A549 (cell line): ENCODE measurements at regions not wholly inside any gene's neighbourhood (a gene's known extent, or its start where the extent isn't known, plus 50 kb on each side); places are given as distances from the start of the nearest gene placed in this dataset.

Source experiments
- ATAC-seq, 2 experiments: fragments of 200-7000 bp in 1 of 2; fragments of >200 bp in 1 of 2; cut with Nextera tagmentation in 1 of 2; cut with Tn5 transposase in 1 of 2; 3 replicates each; pipeline versions ENCODE4 v1.8.0 to v1.9.1; 2018 to 2020; ENCODE audit warnings: mild to moderate bottlenecking in 1 of 2, moderate library complexity in 1 of 2
- CTCF ChIA-PET: fragments of 300-600 bp; sonication (Branson Sonifier 250); formaldehyde crosslinking; extraction: SDS; loops from one replicate; lab custom pipeline; 2021; ENCODE audit warnings: antibody characterized with exemption, inconsistent platforms; lab: Yijun Ruan, JAX
- POLR2A ChIA-PET: fragments of 350-600 bp; formaldehyde crosslinking; extraction: SDS; loops from one replicate; lab custom pipeline; 2021; ENCODE audit warnings: antibody characterized with exemption, inconsistent platforms; lab: Yijun Ruan, JAX
- DNase-seq, 2 experiments: peaks; one replicate each; pipeline versions ENCODE4 v3.0.0 to v3.0.0-alpha.2; 2011 to 2016; ENCODE audit warnings: low read depth in 1 of 2, low spot score in 1 of 2
- FAIRE-seq: peaks from 2 replicates; lab custom pipeline; 2011; peaks lifted over from hg19 to GRCh38; lab: Jason Lieb, UNC
- H3K27ac ChIP-seq, 2 experiments: fragments of >200 bp; sonication (Bioruptor Twin); formaldehyde crosslinking; 3 replicates each; pipeline ENCODE4 v1.5.1; 2016 to 2017
- H3K4me1 ChIP-seq: fragments of >200 bp; sonication (Bioruptor Twin); formaldehyde crosslinking; 3 replicates; pipeline ENCODE4 v1.6.1; 2016
- H3K4me2 ChIP-seq: fragments of >200 bp; sonication (Bioruptor Twin); formaldehyde crosslinking; 3 replicates; pipeline ENCODE4 v1.6.1; 2016
- H3K4me3 ChIP-seq: fragments of >200 bp; sonication (Bioruptor Twin); formaldehyde crosslinking; 3 replicates; pipeline ENCODE4 v1.5.1; 2016
- H3K9me3 ChIP-seq: fragments of >200 bp; sonication (Bioruptor Twin); formaldehyde crosslinking; 3 replicates; pipeline ENCODE4 v1.6.1; 2016
- CBX8 ChIP-seq: fragments of 200-600 bp; sonication (generic); IDR thresholded peaks from 2 replicates; pipeline ENCODE4 v1.6.1; 2016
- CHD4 ChIP-seq: fragments of 200-600 bp; sonication (generic); IDR thresholded peaks from 2 replicates; pipeline ENCODE4 v1.6.1; 2016; ENCODE audit warnings: antibody characterized with exemption, mild to moderate bottlenecking, borderline replicate concordance
- EHF ChIP-seq: fragments of 250-450 bp; sonication (Bioruptor Pico); IDR thresholded peaks from 2 replicates; pipeline ENCODE4 v1.5.0; 2020; ENCODE audit warnings: mild to moderate bottlenecking
- ESRRA ChIP-seq: fragments of 150-350 bp; IDR thresholded peaks from 2 replicates; pipeline ENCODE4 v1.6.1; 2014; ENCODE audit warnings: mild to moderate bottlenecking, low read length, borderline replicate concordance
- FOSB ChIP-seq: fragments of 250-450 bp; sonication (Bioruptor Pico); IDR thresholded peaks from 2 replicates; pipeline ENCODE4 v1.5.0; 2020; ENCODE audit warnings: mild to moderate bottlenecking, moderate library complexity
- FOXS1 ChIP-seq: fragments of 250-450 bp; sonication (Bioruptor Pico); IDR thresholded peaks from 2 replicates; pipeline ENCODE4 v1.5.0; 2020; ENCODE audit warnings: mild to moderate bottlenecking, moderate library complexity
- HDAC2 ChIP-seq: fragments of 200-600 bp; sonication (generic); IDR thresholded peaks from 2 replicates; pipeline ENCODE4 v1.6.1; 2016
- HOXB13 ChIP-seq: fragments of 250-450 bp; sonication (Bioruptor Pico); IDR thresholded peaks from 2 replicates; pipeline ENCODE4 v1.5.0; 2020; ENCODE audit warnings: low read depth, mild to moderate bottlenecking, moderate library complexity
- JUNB ChIP-seq: fragments of >200 bp; sonication (Bioruptor Twin); formaldehyde crosslinking; IDR thresholded peaks from 2 replicates; pipeline ENCODE4 v1.6.1; 2016
- KDM1A ChIP-seq: fragments of 200-600 bp; sonication (generic); IDR thresholded peaks from 2 replicates; pipeline ENCODE4 v1.6.1; 2016; ENCODE audit warnings: low read depth, mild to moderate bottlenecking
- KDM5A ChIP-seq: fragments of 200-600 bp; sonication (generic); IDR thresholded peaks from 2 replicates; pipeline ENCODE4 v1.6.1; 2016; ENCODE audit warnings: antibody characterized with exemption, mild to moderate bottlenecking
- NR3C1 ChIP-seq: fragments of >200 bp; sonication (Bioruptor Twin); formaldehyde crosslinking; IDR thresholded peaks from 3 replicates; pipeline ENCODE4 v1.6.1; 2017
- POLR2A ChIP-seq: IDR thresholded peaks from 2 replicates; pipeline ENCODE4 v1.6.1; 2012; ENCODE audit warnings: mild to moderate bottlenecking, low read length
- RAD21 ChIP-seq, 2 experiments: fragments of >200 bp in 1 of 2; sonication (Bioruptor Twin) in 1 of 2; formaldehyde crosslinking in 1 of 2; IDR thresholded peaks in 1 of 2; conservative IDR thresholded peaks in 1 of 2; 2 replicates in 1 of 2; 3 replicates in 1 of 2; pipeline ENCODE4 v1.6.1; 2012 to 2018; ENCODE audit warnings: inconsistent platforms in 1 of 2
- RARB ChIP-seq: fragments of 250-450 bp; sonication (Bioruptor Pico); IDR thresholded peaks from 2 replicates; pipeline ENCODE4 v1.8.0; 2021; ENCODE audit warnings: mild to moderate bottlenecking, moderate library complexity
- RNF2 ChIP-seq: fragments of 200-600 bp; sonication (generic); IDR thresholded peaks from 2 replicates; pipeline ENCODE4 v1.6.1; 2016; ENCODE audit warnings: low read depth, mild to moderate bottlenecking, antibody characterized with exemption, moderate library complexity, borderline replicate concordance
- SMC3 ChIP-seq: fragments of >200 bp; sonication (Bioruptor Twin); formaldehyde crosslinking; IDR thresholded peaks from 3 replicates; pipeline ENCODE4 v1.6.1; 2018; ENCODE audit warnings: inconsistent platforms
- SREBF2 ChIP-seq: fragments of 450-650 bp; IDR thresholded peaks from 2 replicates; pipeline ENCODE4 v1.6.1; 2014; ENCODE audit warnings: mild to moderate bottlenecking, moderate library complexity
- WGBS: methylation state at CpG from one replicate; pipeline ENCODE4 v1.1.6; 2017; ENCODE audit errors: missing lambda C conversion rate; 5-methylcytosine and 5-hydroxymethylcytosine counted together
- TF ChIP-seq, protein P1 (sequence below): fragments of 450-650 bp; IDR thresholded peaks from 2 replicates; pipeline ENCODE4 v1.6.1; 2014; ENCODE audit warnings: antibody characterized with exemption
- TF ChIP-seq, protein P2 (sequence below): IDR thresholded peaks from 2 replicates; pipeline ENCODE4 v1.6.1; 2012
- TF ChIP-seq, protein P3 (sequence below): fragments of >200 bp; sonication (Bioruptor Twin); formaldehyde crosslinking; IDR thresholded peaks from 2 replicates; pipeline ENCODE4 v1.6.1; 2016
- TF ChIP-seq, protein P4 (sequence below): fragments of >200 bp; sonication (Bioruptor Twin); formaldehyde crosslinking; IDR thresholded peaks from 3 replicates; pipeline ENCODE4 v1.6.1; 2016
- TF ChIP-seq, protein P5 (sequence below): fragments of 250-450 bp; sonication (Bioruptor Pico); IDR thresholded peaks from 2 replicates; pipeline ENCODE4 v1.5.0; 2020; ENCODE audit warnings: low read depth, mild to moderate bottlenecking, moderate library complexity

DNA sequence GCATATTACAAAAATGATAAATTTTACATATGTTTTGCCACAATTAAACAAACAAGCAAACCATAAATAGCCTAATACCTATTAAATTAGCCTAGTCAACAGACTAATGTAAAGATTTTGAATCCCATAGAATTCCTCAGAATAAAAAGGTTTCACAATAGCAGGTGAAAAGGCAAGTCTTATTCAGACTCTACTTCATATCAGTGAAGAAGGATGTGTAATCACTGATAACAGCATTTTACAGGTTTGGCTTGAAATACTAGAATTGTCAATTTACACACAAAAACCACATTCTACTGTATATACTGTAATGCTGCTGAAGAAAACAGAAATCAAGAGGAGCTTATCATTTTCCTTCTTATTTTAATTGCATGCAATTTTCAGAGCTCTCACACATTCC lies 90.8 kb upstream of the SSTR1 start:
- Histone ChIP-seq H3K27ac (no peak overlapping the region), H3K4me2 (no peak overlapping the region), H3K9me3 (no peaks in the 10 kb centered on the region), H3K4me3 (no peak overlapping the region), H3K4me1 (no peaks in the 10 kb centered on the region)
- TF ChIP-seq JUNB (no peak), FOSB (CRISPR knock-in tag) (no peak), CHD4 (no peak)
- TF ChIP-seq, protein P1, sequence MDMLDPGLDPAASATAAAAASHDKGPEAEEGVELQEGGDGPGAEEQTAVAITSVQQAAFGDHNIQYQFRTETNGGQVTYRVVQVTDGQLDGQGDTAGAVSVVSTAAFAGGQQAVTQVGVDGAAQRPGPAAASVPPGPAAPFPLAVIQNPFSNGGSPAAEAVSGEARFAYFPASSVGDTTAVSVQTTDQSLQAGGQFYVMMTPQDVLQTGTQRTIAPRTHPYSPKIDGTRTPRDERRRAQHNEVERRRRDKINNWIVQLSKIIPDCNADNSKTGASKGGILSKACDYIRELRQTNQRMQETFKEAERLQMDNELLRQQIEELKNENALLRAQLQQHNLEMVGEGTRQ, result no peak
- TF ChIP-seq, protein P2, sequence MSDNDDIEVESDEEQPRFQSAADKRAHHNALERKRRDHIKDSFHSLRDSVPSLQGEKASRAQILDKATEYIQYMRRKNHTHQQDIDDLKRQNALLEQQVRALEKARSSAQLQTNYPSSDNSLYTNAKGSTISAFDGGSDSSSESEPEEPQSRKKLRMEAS, result no peak
- DNase-seq, result no peak
- no peak for ATAC-seq
- CTCF ChIA-PET, result no interaction called here
- POLR2A ChIA-PET, result no interaction called here
- FAIRE-seq, result no peak

DNA sequence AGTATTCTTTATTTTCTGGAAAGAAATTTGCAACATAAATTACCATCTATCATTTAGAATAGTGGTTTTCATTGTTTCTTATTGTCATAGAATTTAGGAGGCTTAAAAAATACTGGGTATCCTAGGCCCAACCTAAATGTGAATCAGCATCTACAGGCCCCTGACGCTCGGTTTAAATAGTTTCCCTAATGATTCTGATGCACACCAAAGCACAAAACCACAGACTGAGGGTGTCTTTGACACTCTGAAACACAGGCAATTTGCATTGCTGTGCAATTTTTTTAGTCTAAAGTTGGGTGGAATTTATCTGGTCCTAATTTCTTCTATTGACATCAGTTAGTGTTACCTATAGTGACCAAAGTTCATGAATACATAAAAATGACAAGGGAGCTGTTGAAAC lies 87.6 kb upstream of the SSTR1 start:
- 39% methylated on average over 2 of the region's 2 CpGs for WGBS
- TF ChIP-seq HOXB13 (CRISPR knock-in tag) (no peak), CBX8 (no peak), SREBF2 (no peak), ESRRA (no peak), HDAC2 (no peak)
- TF ChIP-seq, protein P3, sequence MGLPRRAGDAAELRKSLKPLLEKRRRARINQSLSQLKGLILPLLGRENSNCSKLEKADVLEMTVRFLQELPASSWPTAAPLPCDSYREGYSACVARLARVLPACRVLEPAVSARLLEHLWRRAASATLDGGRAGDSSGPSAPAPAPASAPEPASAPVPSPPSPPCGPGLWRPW, result no peak
- ChIA-PET POLR2A (no interaction called here), CTCF (no interaction called here)
- Histone ChIP-seq H3K9me3 (no peaks in the 10 kb centered on the region), H3K4me2 (no peak overlapping the region), H3K4me1 (no peaks in the 10 kb centered on the region), H3K27ac (no peak overlapping the region), H3K4me3 (no peak overlapping the region)
- DNase-seq, result no peak
- ATAC-seq, result no peak
- no peak for FAIRE-seq

DNA sequence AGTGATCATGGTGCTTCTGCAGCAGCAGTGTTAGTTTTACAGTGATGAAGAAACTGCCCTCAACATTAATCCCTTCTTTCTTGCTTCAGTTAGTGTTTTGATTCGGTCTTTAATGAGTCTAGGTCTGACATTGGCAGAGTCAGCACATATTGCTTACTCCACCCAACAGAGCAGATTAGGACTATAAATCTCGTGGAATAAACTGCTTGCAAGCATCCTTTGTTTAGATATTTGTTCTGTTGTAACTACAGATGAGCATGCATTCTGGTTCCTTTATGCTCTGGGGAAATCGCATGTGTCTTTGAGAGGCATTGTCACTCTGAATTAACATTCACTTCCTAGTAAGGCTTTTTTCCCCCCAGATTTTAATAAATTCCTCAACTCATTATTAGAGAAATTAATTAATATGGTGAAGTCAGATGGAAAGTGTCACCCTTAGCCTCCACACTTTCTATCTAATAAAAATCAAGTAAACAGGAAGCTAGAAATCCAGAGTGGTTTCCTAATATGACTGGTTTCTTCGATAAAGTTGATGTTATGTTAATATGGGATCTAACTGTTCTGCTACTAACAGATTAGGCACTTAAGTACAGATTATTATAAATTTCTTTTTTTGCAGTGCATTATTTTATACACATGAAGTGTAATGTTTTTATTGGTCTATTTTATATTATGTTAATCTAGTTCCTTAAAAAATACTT lies 86.2 kb upstream of the SSTR1 start:
- Histone ChIP-seq H3K4me1 (no peaks in the 10 kb centered on the region), H3K27ac (no peak overlapping the region), H3K4me2 (no peak overlapping the region), H3K9me3 (no peaks in the 10 kb centered on the region), H3K4me3 (no peak overlapping the region)
- TF ChIP-seq KDM1A (no peak), FOXS1 (CRISPR knock-in tag) (no peak), EHF (CRISPR knock-in tag) (no peak), FOSB (CRISPR knock-in tag) (no peak), RNF2 (no peak), ESRRA (no peak), POLR2A (no peak), KDM5A (no peak), RARB (CRISPR knock-in tag) (no peak), SMC3 (no peak), NR3C1 (no peak), RAD21 (conservative IDR thresholded peaks at IDR 0.05 in 1 of 2, IDR thresholded peaks at IDR 0.05 in 1 of 2) (no peak)
- TF ChIP-seq, protein P4, sequence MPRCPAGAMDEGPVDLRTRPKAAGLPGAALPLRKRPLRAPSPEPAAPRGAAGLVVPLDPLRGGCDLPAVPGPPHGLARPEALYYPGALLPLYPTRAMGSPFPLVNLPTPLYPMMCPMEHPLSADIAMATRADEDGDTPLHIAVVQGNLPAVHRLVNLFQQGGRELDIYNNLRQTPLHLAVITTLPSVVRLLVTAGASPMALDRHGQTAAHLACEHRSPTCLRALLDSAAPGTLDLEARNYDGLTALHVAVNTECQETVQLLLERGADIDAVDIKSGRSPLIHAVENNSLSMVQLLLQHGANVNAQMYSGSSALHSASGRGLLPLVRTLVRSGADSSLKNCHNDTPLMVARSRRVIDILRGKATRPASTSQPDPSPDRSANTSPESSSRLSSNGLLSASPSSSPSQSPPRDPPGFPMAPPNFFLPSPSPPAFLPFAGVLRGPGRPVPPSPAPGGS, result no peak
- TF ChIP-seq, protein P5, sequence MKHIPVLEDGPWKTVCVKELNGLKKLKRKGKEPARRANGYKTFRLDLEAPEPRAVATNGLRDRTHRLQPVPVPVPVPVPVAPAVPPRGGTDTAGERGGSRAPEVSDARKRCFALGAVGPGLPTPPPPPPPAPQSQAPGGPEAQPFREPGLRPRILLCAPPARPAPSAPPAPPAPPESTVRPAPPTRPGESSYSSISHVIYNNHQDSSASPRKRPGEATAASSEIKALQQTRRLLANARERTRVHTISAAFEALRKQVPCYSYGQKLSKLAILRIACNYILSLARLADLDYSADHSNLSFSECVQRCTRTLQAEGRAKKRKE (CRISPR knock-in tag), result no peak
- no peak for FAIRE-seq
- no peak for DNase-seq
- CTCF ChIA-PET, result no interaction called here
- ATAC-seq, result no peak
- POLR2A ChIA-PET, result no interaction called here
- WGBS, result 27% methylated on average over 4 of the region's 4 CpGs
